ENCODE measurements at regions not wholly inside any gene's neighbourhood (a gene's known extent, or its start where the extent isn't known, plus 50 kb on each side); places are given as distances from the start of the nearest gene placed in this dataset.

GRCh38 chr10:4470231-4470835 lies 355.7 kb upstream of the AKR1E2 start:
- Histone ChIP-seq H3K9me3 (ENCODE audit: control insufficient read depth, insufficient read depth, low read length) (no peaks in the 10 kb centered on the region), H3K27ac (ENCODE audit: low read depth, low read length) (no peak overlapping the region), H3K4me3 (ENCODE audit: low read depth, low read length) (no peak overlapping the region), H3K27me3 (ENCODE audit: control insufficient read depth, insufficient read depth, low read length) (no peaks in the 10 kb centered on the region), H3K9ac (ENCODE audit: low read depth, low read length) (no peak overlapping the region), H3K36me3 (ENCODE audit: control insufficient read depth, insufficient read depth, low read length) (no peaks in the 10 kb centered on the region), H3K4me1 (ENCODE audit: control insufficient read depth, insufficient read depth, low read length) (peaks cover 6% of the 10 kb centered on the region; the same call in 1 of the 2 replicates)

- Histone ChIP-seq H3K4me1 (ENCODE audit: control insufficient read depth, insufficient read depth, low read length) (peaks cover 6% of the 10 kb centered on the region; the same call in 1 of the 2 replicates), H3K9me3 (ENCODE audit: control insufficient read depth, insufficient read depth, low read length) (no peaks in the 10 kb centered on the region)
Measured at GRCh38 chr10:4467481-4467880, 358.5 kb upstream of the AKR1E2 start.

GRCh38 chr10:4460267-4460666 lies 365.7 kb upstream of the AKR1E2 start:
- no peaks in the 10 kb centered on the region for H3K9me3 ChIP-seq (ENCODE audit: control insufficient read depth, insufficient read depth, low read length)

More at GRCh38 chr10:4467481-4467880, 358.5 kb upstream of the AKR1E2 start:
- no peak overlapping the region for H3K9ac ChIP-seq (ENCODE audit: low read depth, low read length)
- no peak overlapping the region for H3K27ac ChIP-seq (ENCODE audit: low read depth, low read length)
- H3K4me3 ChIP-seq (ENCODE audit: low read depth, low read length) = no peak overlapping the region
- H3K36me3 ChIP-seq (ENCODE audit: control insufficient read depth, insufficient read depth, low read length) = no peaks in the 10 kb centered on the region
- H3K27me3 ChIP-seq (ENCODE audit: control insufficient read depth, insufficient read depth, low read length) = no peaks in the 10 kb centered on the region

GRCh38 chr10:4459531-4459930 lies 366.5 kb upstream of the AKR1E2 start:
- H3K9me3 ChIP-seq (ENCODE audit: control insufficient read depth, insufficient read depth, low read length) = no peaks in the 10 kb centered on the region
- no peaks in the 10 kb centered on the region for H3K27me3 ChIP-seq (ENCODE audit: control insufficient read depth, insufficient read depth, low read length)
- no peak overlapping the region for H3K9ac ChIP-seq (ENCODE audit: low read depth, low read length)
- no peaks in the 10 kb centered on the region for H3K36me3 ChIP-seq (ENCODE audit: control insufficient read depth, insufficient read depth, low read length)
- no peak overlapping the region for H3K4me3 ChIP-seq (ENCODE audit: low read depth, low read length)
- no peak overlapping the region for H3K27ac ChIP-seq (ENCODE audit: low read depth, low read length)
- H3K4me1 ChIP-seq (ENCODE audit: control insufficient read depth, insufficient read depth, low read length) = no peaks in the 10 kb centered on the region

More at GRCh38 chr10:4460267-4460666, 365.7 kb upstream of the AKR1E2 start:
- Histone ChIP-seq H3K36me3 (ENCODE audit: control insufficient read depth, insufficient read depth, low read length) (no peaks in the 10 kb centered on the region), H3K27ac (ENCODE audit: low read depth, low read length) (no peak overlapping the region), H3K4me1 (ENCODE audit: control insufficient read depth, insufficient read depth, low read length) (no peaks in the 10 kb centered on the region), H3K27me3 (ENCODE audit: control insufficient read depth, insufficient read depth, low read length) (no peaks in the 10 kb centered on the region), H3K9ac (ENCODE audit: low read depth, low read length) (no peak overlapping the region), H3K4me3 (ENCODE audit: low read depth, low read length) (no peak overlapping the region)

- Histone ChIP-seq H3K27me3 (ENCODE audit: control insufficient read depth, insufficient read depth, low read length) (no peaks in the 10 kb centered on the region), H3K36me3 (ENCODE audit: control insufficient read depth, insufficient read depth, low read length) (no peaks in the 10 kb centered on the region), H3K9ac (ENCODE audit: low read depth, low read length) (no peak overlapping the region), H3K9me3 (ENCODE audit: control insufficient read depth, insufficient read depth, low read length) (no peaks in the 10 kb centered on the region), H3K27ac (ENCODE audit: low read depth, low read length) (no peak overlapping the region), H3K4me1 (ENCODE audit: control insufficient read depth, insufficient read depth, low read length) (no peaks in the 10 kb centered on the region), H3K4me3 (ENCODE audit: low read depth, low read length) (no peak overlapping the region)
Measured at GRCh38 chr10:4457597-4457996, 368.4 kb upstream of the AKR1E2 start.

- no peak overlapping the region for H3K27ac ChIP-seq (ENCODE audit: low read depth, low read length)
- H3K9me3 ChIP-seq (ENCODE audit: control insufficient read depth, insufficient read depth, low read length) = no peaks in the 10 kb centered on the region
- no peaks in the 10 kb centered on the region for H3K27me3 ChIP-seq (ENCODE audit: control insufficient read depth, insufficient read depth, low read length)
- no peaks in the 10 kb centered on the region for H3K36me3 ChIP-seq (ENCODE audit: control insufficient read depth, insufficient read depth, low read length)
- H3K9ac ChIP-seq (ENCODE audit: low read depth, low read length) = no peak overlapping the region
- no peaks in the 10 kb centered on the region for H3K4me1 ChIP-seq (ENCODE audit: control insufficient read depth, insufficient read depth, low read length)
- no peak overlapping the region for H3K4me3 ChIP-seq (ENCODE audit: low read depth, low read length)
Measured at GRCh38 chr10:4456776-4457175, 369.2 kb upstream of the AKR1E2 start.

- Histone ChIP-seq H3K36me3 (ENCODE audit: control insufficient read depth, insufficient read depth, low read length) (no peaks in the 10 kb centered on the region), H3K4me1 (ENCODE audit: control insufficient read depth, insufficient read depth, low read length) (peaks cover 3% of the 10 kb centered on the region), H3K9me3 (ENCODE audit: control insufficient read depth, insufficient read depth, low read length) (no peaks in the 10 kb centered on the region), H3K9ac (ENCODE audit: low read depth, low read length) (no peak overlapping the region), H3K4me3 (ENCODE audit: low read depth, low read length) (no peak overlapping the region), H3K27ac (ENCODE audit: low read depth, low read length) (no peak overlapping the region), H3K27me3 (ENCODE audit: control insufficient read depth, insufficient read depth, low read length) (no peaks in the 10 kb centered on the region)
Measured at GRCh38 chr10:4456279-4456678, 369.7 kb upstream of the AKR1E2 start.

GRCh38 chr10:4453950-4454349 lies 372.1 kb upstream of the AKR1E2 start:
- no peaks in the 10 kb centered on the region for H3K27me3 ChIP-seq (ENCODE audit: control insufficient read depth, insufficient read depth, low read length)
- H3K4me1 ChIP-seq (ENCODE audit: control insufficient read depth, insufficient read depth, low read length) = peaks cover 10% of the 10 kb centered on the region
- H3K27ac ChIP-seq (ENCODE audit: low read depth, low read length) = no peak overlapping the region
- no peaks in the 10 kb centered on the region for H3K9me3 ChIP-seq (ENCODE audit: control insufficient read depth, insufficient read depth, low read length)
- H3K36me3 ChIP-seq (ENCODE audit: control insufficient read depth, insufficient read depth, low read length) = no peaks in the 10 kb centered on the region
- no peak overlapping the region for H3K4me3 ChIP-seq (ENCODE audit: low read depth, low read length)
- H3K9ac ChIP-seq (ENCODE audit: low read depth, low read length) = no peak overlapping the region

GRCh38 chr10:4453276-4453675 lies 372.7 kb upstream of the AKR1E2 start:
- H3K27ac ChIP-seq (ENCODE audit: low read depth, low read length) = no peak overlapping the region
- H3K4me3 ChIP-seq (ENCODE audit: low read depth, low read length) = no peak overlapping the region
- no peak overlapping the region for H3K9ac ChIP-seq (ENCODE audit: low read depth, low read length)
- no peaks in the 10 kb centered on the region for H3K9me3 ChIP-seq (ENCODE audit: control insufficient read depth, insufficient read depth, low read length)
- peaks cover 10% of the 10 kb centered on the region for H3K4me1 ChIP-seq (ENCODE audit: control insufficient read depth, insufficient read depth, low read length)
- no peaks in the 10 kb centered on the region for H3K27me3 ChIP-seq (ENCODE audit: control insufficient read depth, insufficient read depth, low read length)
- H3K36me3 ChIP-seq (ENCODE audit: control insufficient read depth, insufficient read depth, low read length) = no peaks in the 10 kb centered on the region

- Histone ChIP-seq H3K27ac (ENCODE audit: low read depth, low read length) (peak overlapping the region; percentile 9), H3K27me3 (ENCODE audit: control insufficient read depth, insufficient read depth, low read length) (no peaks in the 10 kb centered on the region), H3K9me3 (ENCODE audit: control insufficient read depth, insufficient read depth, low read length) (no peaks in the 10 kb centered on the region), H3K4me3 (ENCODE audit: low read depth, low read length) (no peak overlapping the region), H3K36me3 (ENCODE audit: control insufficient read depth, insufficient read depth, low read length) (no peaks in the 10 kb centered on the region), H3K9ac (ENCODE audit: low read depth, low read length) (no peak overlapping the region), H3K4me1 (ENCODE audit: control insufficient read depth, insufficient read depth, low read length) (peaks cover 10% of the 10 kb centered on the region)
Measured at GRCh38 chr10:4450981-4451908, 374.8 kb upstream of the AKR1E2 start.

GRCh38 chr10:4450169-4450568 lies 375.8 kb upstream of the AKR1E2 start:
- Histone ChIP-seq H3K4me1 (ENCODE audit: control insufficient read depth, insufficient read depth, low read length) (peaks cover 10% of the 10 kb centered on the region), H3K36me3 (ENCODE audit: control insufficient read depth, insufficient read depth, low read length) (no peaks in the 10 kb centered on the region), H3K27me3 (ENCODE audit: control insufficient read depth, insufficient read depth, low read length) (no peaks in the 10 kb centered on the region), H3K27ac (ENCODE audit: low read depth, low read length) (no peak overlapping the region), H3K9me3 (ENCODE audit: control insufficient read depth, insufficient read depth, low read length) (no peaks in the 10 kb centered on the region), H3K9ac (ENCODE audit: low read depth, low read length) (no peak overlapping the region), H3K4me3 (ENCODE audit: low read depth, low read length) (no peak overlapping the region)

Measured in HUES48 (cell line).